Esophagus (tissue), 2 donors: ENCODE measurements at regions not wholly inside any gene's neighbourhood (a gene's known extent, or its start where the extent isn't known, plus 50 kb on each side); places are given as distances from the start of the nearest gene placed in this dataset.
"Not testable (repeated sequence)": the region's sequence is repeated elsewhere in the genome, so short reads cannot be mapped to it uniquely, and the experiment has no call there.

Source experiments
- H3K27ac ChIP-seq, 2 donors: one replicate each; pipeline ENCODE4 v1.5.1; 2013; ENCODE audit warnings: low read depth in 2 of 2, mild to moderate bottlenecking in 2 of 2, inconsistent platforms in 1 of 2, low read length in 1 of 2, moderate library complexity in 1 of 2
- H3K27me3 ChIP-seq, 2 donors: one replicate each; pipeline ENCODE4 v1.6.1; 2013; ENCODE audit warnings: low read length in 2 of 2, control low read depth in 1 of 2, mild to moderate bottlenecking in 1 of 2; ENCODE audit not compliant: insufficient read depth in 2 of 2, control insufficient read depth in 1 of 2
- H3K36me3 ChIP-seq, 2 donors: one replicate each; pipeline ENCODE4 v1.6.1; 2013; ENCODE audit warnings: low read length in 1 of 2; ENCODE audit not compliant: control insufficient read depth in 2 of 2, insufficient read depth in 2 of 2
- H3K4me1 ChIP-seq, 2 donors: one replicate each; pipeline ENCODE4 v1.6.1; 2013; ENCODE audit warnings: low read length in 1 of 2; ENCODE audit not compliant: control insufficient read depth in 2 of 2, insufficient read depth in 2 of 2
- H3K4me3 ChIP-seq, 2 donors: one replicate each; pipeline ENCODE4 v1.5.1; 2013; ENCODE audit warnings: low read length in 2 of 2, mild to moderate bottlenecking in 2 of 2, low read depth in 1 of 2, moderate library complexity in 1 of 2
- H3K9me3 ChIP-seq, 2 donors: one replicate each; pipeline ENCODE4 v1.6.1; 2013; ENCODE audit warnings: mild to moderate bottlenecking in 2 of 2, low read depth in 1 of 2, low read length in 1 of 2, moderate library complexity in 1 of 2; ENCODE audit not compliant: control insufficient read depth in 2 of 2, insufficient read depth in 1 of 2
- WGBS, 2 donors: extraction: QIAGEN DNeasy Blood & Tissue Kit; methylation state at CpG; one replicate each; pipeline ENCODE4 v1.1.7; 2013; 5-methylcytosine and 5-hydroxymethylcytosine counted together
- donor health status: healthy with polysubstance abuse.
- donor health status: Bipolar disorder and iron deficiency.

- no peaks in the 10 kb centered on the region for H3K9me3 ChIP-seq
These were observed 232.3 kb upstream of the ELL2 start for GRCh38 chr5:96193946-96194345.

GRCh38 chr5:96189987-96190386 is 228.3 kb upstream of the ELL2 start:
- Histone ChIP-seq H3K4me3 (no peak overlapping the region), H3K4me1 (no peaks in the 10 kb centered on the region), H3K36me3 (no peaks in the 10 kb centered on the region), H3K27ac (no peak overlapping the region), H3K27me3 (no peaks in the 10 kb centered on the region), H3K9me3 (no peaks in the 10 kb centered on the region)
- whole genome bisulfite sequencing, 2 donors: 97 to 100% methylated on average over 1 of the region's 1 CpG

More at GRCh38 chr5:96193946-96194345, 232.3 kb upstream of the ELL2 start:
- Histone ChIP-seq H3K27ac (no peak overlapping the region), H3K27me3 (no peaks in the 10 kb centered on the region), H3K4me3 (no peak overlapping the region), H3K4me1 (no peaks in the 10 kb centered on the region), H3K36me3 (no peaks in the 10 kb centered on the region)
- WGBS, 2 donors: 84 to 97% methylated on average over 2 of the region's 2 CpGs

GRCh38 chr5:96189028-96189826 is 227.6 kb upstream of the ELL2 start:
- Histone ChIP-seq H3K4me3 (no peak overlapping the region), H3K4me1 (no peaks in the 10 kb centered on the region), H3K27me3 (no peaks in the 10 kb centered on the region), H3K36me3 (no peaks in the 10 kb centered on the region), H3K9me3 (no peaks in the 10 kb centered on the region), H3K27ac (no peak overlapping the region)
- 95 to 96% methylated on average over 2 of the region's 2 CpGs for WGBS, 2 donors

- 78 to 86% methylated on average over 5 of the region's 5 CpGs for WGBS, 2 donors
- Histone ChIP-seq H3K4me1 (no peaks in the 10 kb centered on the region), H3K27ac (no peak overlapping the region), H3K9me3 (no peaks in the 10 kb centered on the region), H3K27me3 (no peaks in the 10 kb centered on the region), H3K4me3 (no peak overlapping the region), H3K36me3 (no peaks in the 10 kb centered on the region)
These were observed 225.8 kb upstream of the ELL2 start for GRCh38 chr5:96187309-96188027.

- not testable (repeated sequence) for H3K9me3 ChIP-seq, H3K27me3 ChIP-seq, H3K27ac ChIP-seq, H3K4me3 ChIP-seq, H3K36me3 ChIP-seq, H3K4me1 ChIP-seq
These were observed 222.9 kb upstream of the ELL2 start for GRCh38 chr5:96184510-96184909.

- Histone ChIP-seq H3K36me3 (no peaks in the 10 kb centered on the region), H3K4me3 (no peak overlapping the region), H3K4me1 (no peaks in the 10 kb centered on the region), H3K27me3 (no peaks in the 10 kb centered on the region), H3K9me3 (no peaks in the 10 kb centered on the region), H3K27ac (no peak overlapping the region)
- 66 to 71% methylated on average over 2 of the region's 2 CpGs for WGBS, 2 donors
These were observed 219.2 kb upstream of the ELL2 start for GRCh38 chr5:96180684-96181435.

- Histone ChIP-seq H3K27ac (peak overlapping the region; percentile 64 to 71), H3K9me3 (no peaks in the 10 kb centered on the region), H3K4me1 (no peaks in the 10 kb centered on the region), H3K27me3 (no peaks in the 10 kb centered on the region), H3K4me3 (no peak overlapping the region), H3K36me3 (no peaks in the 10 kb centered on the region)
- 22 to 26% methylated on average over 5 of the region's 5 CpGs for WGBS, 2 donors
These were observed 215.7 kb upstream of the ELL2 start for GRCh38 chr5:96177303-96177869.

GRCh38 chr5:96176022-96176421 is 214.4 kb upstream of the ELL2 start:
- H3K9me3 ChIP-seq: no peaks in the 10 kb centered on the region
- WGBS, 2 donors: 66 to 77% methylated on average over 2 of the region's 2 CpGs
- H3K27me3 ChIP-seq: no peaks in the 10 kb centered on the region
- H3K36me3 ChIP-seq: no peaks in the 10 kb centered on the region
- H3K4me3 ChIP-seq: no peak overlapping the region
- H3K4me1 ChIP-seq: no peaks in the 10 kb centered on the region
- no peak overlapping the region for H3K27ac ChIP-seq

- Histone ChIP-seq H3K36me3 (no peaks in the 10 kb centered on the region), H3K4me3 (no peak overlapping the region), H3K9me3 (no peaks in the 10 kb centered on the region), H3K4me1 (no peaks in the 10 kb centered on the region), H3K27ac (no peak overlapping the region), H3K27me3 (no peaks in the 10 kb centered on the region)
- WGBS, 2 donors: 67 to 78% methylated on average over 2 of the region's 2 CpGs
These were observed 213.4 kb upstream of the ELL2 start for GRCh38 chr5:96175090-96175489.
